GM12892 (cell line): ENCODE measurements at regions not wholly inside any gene's neighbourhood (a gene's known extent, or its start where the extent isn't known, plus 50 kb on each side); places are given as distances from the start of the nearest gene placed in this dataset.

Source experiments
- POLR2A ChIP-seq: IDR thresholded peaks from 2 replicates; pipeline ENCODE4 v1.6.1; 2011; ENCODE audit warnings: low read depth, low read length, control low read depth
- POLR2AphosphoS5 ChIP-seq: IDR thresholded peaks from 2 replicates; pipeline ENCODE4 v1.6.1; 2011; ENCODE audit warnings: low read depth, low read length, control low read depth

GRCh38 chr12:4074129-4074528 is 199.4 kb upstream of the CCND2 start:
- TF ChIP-seq POLR2AphosphoS5 = no peak
- TF ChIP-seq POLR2A = no peak
